ENCODE measurements at regions not wholly inside any gene's neighbourhood (a gene's known extent, or its start where the extent isn't known, plus 50 kb on each side); places are given as distances from the start of the nearest gene placed in this dataset.

- no peak for DNase-seq (ENCODE audit: low read depth)
These were observed 289.1 kb upstream of the ITGA1 start for GRCh38 chr5:52498607-52499006.

- no peak for DNase-seq (ENCODE audit: low read depth)
These were observed 285.2 kb upstream of the ITGA1 start for GRCh38 chr5:52502460-52502999.

GRCh38 chr5:52504584-52505240, 283.0 kb upstream of the ITGA1 start:
- no peak for DNase-seq (ENCODE audit: low read depth)

GRCh38 chr5:52517667-52518066, 270.0 kb upstream of the ITGA1 start:
- DNase-seq (ENCODE audit: low read depth) = no peak

GRCh38 chr5:52520171-52520570, 267.5 kb upstream of the ITGA1 start:
- no peak for DNase-seq (ENCODE audit: low read depth)

GRCh38 chr5:52521236-52521635, 266.5 kb upstream of the ITGA1 start:
- no peak for DNase-seq (ENCODE audit: low read depth)

- DNase-seq (ENCODE audit: low read depth) = no peak
These were observed 264.0 kb upstream of the ITGA1 start for GRCh38 chr5:52523701-52524100.

GRCh38 chr5:52531105-52531504, 256.6 kb upstream of the ITGA1 start:
- no peak for DNase-seq (ENCODE audit: low read depth)

GRCh38 chr5:52543594-52543993, 244.1 kb upstream of the ITGA1 start:
- DNase-seq (ENCODE audit: low read depth) = no peak

- DNase-seq (ENCODE audit: low read depth) = no peak
These were observed 243.0 kb upstream of the ITGA1 start for GRCh38 chr5:52544738-52545137.

- DNase-seq (ENCODE audit: low read depth) = no peak
These were observed 233.4 kb upstream of the ITGA1 start for GRCh38 chr5:52554293-52554692.

GRCh38 chr5:52560366-52560765, 227.3 kb upstream of the ITGA1 start:
- no peak for DNase-seq (ENCODE audit: low read depth)

- DNase-seq (ENCODE audit: low read depth) = no peak
These were observed 225.2 kb upstream of the ITGA1 start for GRCh38 chr5:52562473-52562872.

- no peak for DNase-seq (ENCODE audit: low read depth)
These were observed 223.1 kb upstream of the ITGA1 start for GRCh38 chr5:52564587-52564986.

- no peak for DNase-seq (ENCODE audit: low read depth)
These were observed 210.2 kb upstream of the ITGA1 start for GRCh38 chr5:52577546-52577945.

GRCh38 chr5:52579391-52579790, 208.3 kb upstream of the ITGA1 start:
- no peak for DNase-seq (ENCODE audit: low read depth)

GRCh38 chr5:52580921-52581320, 206.8 kb upstream of the ITGA1 start:
- no peak for DNase-seq (ENCODE audit: low read depth)

GRCh38 chr5:52582313-52582712, 205.4 kb upstream of the ITGA1 start:
- DNase-seq (ENCODE audit: low read depth) = no peak

- no peak for DNase-seq (ENCODE audit: low read depth)
These were observed 200.6 kb upstream of the ITGA1 start for GRCh38 chr5:52587131-52587530.

GRCh38 chr5:52597625-52598024, 190.1 kb upstream of the ITGA1 start:
- DNase-seq (ENCODE audit: low read depth) = no peak

GRCh38 chr5:52598968-52599367, 188.7 kb upstream of the ITGA1 start:
- no peak for DNase-seq (ENCODE audit: low read depth)

GRCh38 chr5:52603778-52604554, 183.8 kb upstream of the ITGA1 start:
- no peak for DNase-seq (ENCODE audit: low read depth)
